GM23338 (cell line): ENCODE measurements at regions not wholly inside any gene's neighbourhood (a gene's known extent, or its start where the extent isn't known, plus 50 kb on each side); places are given as distances from the start of the nearest gene placed in this dataset.

Source experiments
- ATAC-seq: fragments of 200-7000 bp; cut with Tn5 transposase; 3 replicates; pipeline ENCODE4 v1.9.1; 2020
- DNase-seq: peaks from one replicate; pipeline ENCODE4 v3.0.0-alpha.2; 2015; ENCODE audit warnings: low spot score
- H2AFZ ChIP-seq: fragments of 200-600 bp; sonication (generic); 2 replicates; pipeline ENCODE4 v1.8.0; 2016; ENCODE audit warnings: antibody characterized with exemption, mild to moderate bottlenecking, moderate library complexity
- H3F3A ChIP-seq: fragments of 200-600 bp; sonication (generic); replicated peaks from 2 replicates; pipeline ENCODE4 v1.8.0; 2017; ENCODE audit warnings: antibody characterized with exemption, mixed run types, low read depth
- H3K27ac ChIP-seq: fragments of 200-600 bp; sonication (generic); 2 replicates; pipeline ENCODE4 v1.6.1; 2016; ENCODE audit warnings: low read depth
- H3K27me3 ChIP-seq: fragments of 200-600 bp; sonication (generic); 2 replicates; pipeline ENCODE4 v1.8.0; 2016; ENCODE audit warnings: mild to moderate bottlenecking, mixed run types, moderate library complexity; ENCODE audit not compliant: insufficient read depth
- H3K36me3 ChIP-seq: fragments of 200-600 bp; sonication (generic); 2 replicates; pipeline ENCODE4 v1.8.0; 2016; ENCODE audit warnings: mild to moderate bottlenecking; ENCODE audit not compliant: insufficient read depth
- H3K4me1 ChIP-seq: fragments of 200-600 bp; sonication (generic); 2 replicates; pipeline ENCODE4 v1.8.0; 2016; ENCODE audit warnings: mild to moderate bottlenecking, moderate library complexity; ENCODE audit not compliant: insufficient read depth
- H3K4me2 ChIP-seq: fragments of 200-600 bp; sonication (generic); 2 replicates; pipeline ENCODE4 v1.7.1; 2017; ENCODE audit warnings: mixed run types
- H3K4me3 ChIP-seq: fragments of 200-600 bp; sonication (generic); 2 replicates; pipeline ENCODE4 v1.6.1; 2016; ENCODE audit warnings: mixed run types
- H3K79me2 ChIP-seq: fragments of 200-600 bp; sonication (generic); replicated peaks from 2 replicates; pipeline ENCODE4 v1.8.0; 2017; ENCODE audit warnings: mild to moderate bottlenecking; ENCODE audit not compliant: insufficient read depth
- H3K9me2 ChIP-seq: fragments of 200-600 bp; sonication (generic); 2 replicates; pipeline ENCODE4 v1.8.0; 2017; ENCODE audit not compliant: insufficient read depth
- H4K20me1 ChIP-seq: fragments of 200-600 bp; sonication (generic); replicated peaks from 2 replicates; pipeline ENCODE4 v1.8.0; 2017; ENCODE audit warnings: mild to moderate bottlenecking; ENCODE audit not compliant: insufficient read depth
- H3K27ac Mint-ChIP-seq: 2 replicates; pipeline ENCODE4 v1.8.0; 2020; ENCODE audit warnings: inconsistent platforms, mild to moderate bottlenecking, moderate library complexity, mixed read lengths
- H3K27me3 Mint-ChIP-seq: 3 replicates; pipeline ENCODE4 v1.8.0; 2022; ENCODE audit warnings: low read depth, mild to moderate bottlenecking, moderate library complexity, mixed read lengths, inconsistent platforms; ENCODE audit not compliant: insufficient read depth, poor library complexity
- H3K36me3 Mint-ChIP-seq: 3 replicates; pipeline ENCODE4 v1.8.0; 2021; ENCODE audit warnings: low read depth, mild to moderate bottlenecking, inconsistent platforms, moderate library complexity, mixed read lengths
- H3K4me1 Mint-ChIP-seq: 3 replicates; pipeline ENCODE4 v1.8.0; 2020; ENCODE audit warnings: mild to moderate bottlenecking, inconsistent platforms, mixed read lengths
- H3K4me3 Mint-ChIP-seq: 3 replicates; pipeline ENCODE4 v1.8.0; 2021; ENCODE audit warnings: moderate library complexity, mild to moderate bottlenecking, inconsistent platforms, mixed read lengths
- H3K9me3 Mint-ChIP-seq: 3 replicates; pipeline ENCODE4 v1.8.0; 2020; ENCODE audit warnings: moderate library complexity, mild to moderate bottlenecking, inconsistent platforms, mixed read lengths
- POLR2AphosphoS5 ChIP-seq: IDR thresholded peaks from 2 replicates; pipeline ENCODE4 v1.6.1; 2016; ENCODE audit warnings: antibody characterized with exemption, low read depth
- ZNF462 ChIP-seq: fragments of 250-450 bp; sonication (Bioruptor Pico); IDR thresholded peaks from 2 replicates; pipeline ENCODE4 v1.5.0; 2020; ENCODE audit warnings: mild to moderate bottlenecking, moderate library complexity
- TF ChIP-seq, protein P1 (sequence below), 2 experiments: fragments of 200-600 bp in 1 of 2; sonication (generic) in 1 of 2; conservative IDR thresholded peaks; 2 replicates each; pipeline versions ENCODE4 v1.5.1 to v1.6.1; 2016 to 2017; ENCODE audit warnings: antibody characterized with exemption in 2 of 2, low read depth in 2 of 2, mild to moderate bottlenecking in 2 of 2, moderate library complexity in 1 of 2

DNA sequence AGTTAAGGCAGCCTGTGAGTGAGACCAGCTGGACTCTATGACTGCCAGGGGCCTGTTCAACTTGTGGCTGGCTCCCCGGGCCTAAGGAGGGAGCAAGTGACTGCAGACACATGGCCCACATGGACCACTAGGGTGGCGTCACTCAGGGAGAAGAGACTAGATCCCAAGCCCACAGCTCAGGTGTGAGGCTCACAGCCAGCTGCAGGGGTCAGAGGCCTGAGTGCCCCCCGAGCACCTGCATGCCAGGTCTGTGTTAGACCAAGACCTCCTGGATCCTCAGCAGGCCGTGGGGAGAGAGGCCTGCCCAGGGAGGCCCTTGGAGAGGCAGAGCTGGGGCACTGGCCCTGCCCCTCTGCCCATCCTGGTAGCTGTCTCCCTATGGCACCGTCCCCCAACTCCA lies 142.4 kb upstream of the RUNX3 start (continued):
- TF ChIP-seq, protein P1, sequence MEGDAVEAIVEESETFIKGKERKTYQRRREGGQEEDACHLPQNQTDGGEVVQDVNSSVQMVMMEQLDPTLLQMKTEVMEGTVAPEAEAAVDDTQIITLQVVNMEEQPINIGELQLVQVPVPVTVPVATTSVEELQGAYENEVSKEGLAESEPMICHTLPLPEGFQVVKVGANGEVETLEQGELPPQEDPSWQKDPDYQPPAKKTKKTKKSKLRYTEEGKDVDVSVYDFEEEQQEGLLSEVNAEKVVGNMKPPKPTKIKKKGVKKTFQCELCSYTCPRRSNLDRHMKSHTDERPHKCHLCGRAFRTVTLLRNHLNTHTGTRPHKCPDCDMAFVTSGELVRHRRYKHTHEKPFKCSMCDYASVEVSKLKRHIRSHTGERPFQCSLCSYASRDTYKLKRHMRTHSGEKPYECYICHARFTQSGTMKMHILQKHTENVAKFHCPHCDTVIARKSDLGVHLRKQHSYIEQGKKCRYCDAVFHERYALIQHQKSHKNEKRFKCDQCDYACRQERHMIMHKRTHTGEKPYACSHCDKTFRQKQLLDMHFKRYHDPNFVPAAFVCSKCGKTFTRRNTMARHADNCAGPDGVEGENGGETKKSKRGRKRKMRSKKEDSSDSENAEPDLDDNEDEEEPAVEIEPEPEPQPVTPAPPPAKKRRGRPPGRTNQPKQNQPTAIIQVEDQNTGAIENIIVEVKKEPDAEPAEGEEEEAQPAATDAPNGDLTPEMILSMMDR (conservative IDR thresholded peaks at IDR 0.05; ENCODE audit: low read depth in 2 of 2): no peak
- no peak for TF ChIP-seq ZNF462 (CRISPR knock-in tag)

GRCh38 chr1:25068829-25069228 lies 138.8 kb upstream of the RUNX3 start:
- H4K20me1 ChIP-seq: no peaks in the 10 kb centered on the region
- no peaks in the 10 kb centered on the region for H3K36me3 ChIP-seq
- H2AFZ ChIP-seq: no peak overlapping the region
- H3K79me2 ChIP-seq: no peaks in the 10 kb centered on the region
- H3K27ac ChIP-seq: no peak overlapping the region
- TF ChIP-seq POLR2AphosphoS5: no peak
- TF ChIP-seq, protein P1 (conservative IDR thresholded peaks at IDR 0.05; ENCODE audit: low read depth in 2 of 2): peak; percentile 36 to 53
- H3K4me2 ChIP-seq: no peak overlapping the region
- Mint-ChIP-seq H3K27ac (no peak overlapping the region), H3K27me3 (peaks cover 7% of the 10 kb centered on the region), H3K9me3 (no peaks in the 10 kb centered on the region), H3K4me3 (no peak overlapping the region), H3K36me3 (no peaks in the 10 kb centered on the region), H3K4me1 (peaks cover 15% of the 10 kb centered on the region)
- ATAC-seq (peak; percentile 16; the same call in 1 of the 3 replicates), DNase-seq (no peak)
- no peaks in the 10 kb centered on the region; the same call in 1 of the 2 replicates for H3K4me1 ChIP-seq
- no peaks in the 10 kb centered on the region for H3K9me2 ChIP-seq
- H3K27me3 ChIP-seq: no peaks in the 10 kb centered on the region
- H3F3A ChIP-seq: no peaks in the 10 kb centered on the region
- H3K4me3 ChIP-seq: no peak overlapping the region
